Activated CD8-positive, alpha-beta memory T cell treated with anti-CD3 and anti-CD28 coated beads, Interleukin-2, amount 10 ng/mL, durations not matched to agents 7 days and 5 days (primary cell): ENCODE measurements at regions not wholly inside any gene's neighbourhood (a gene's known extent, or its start where the extent isn't known, plus 50 kb on each side); places are given as distances from the start of the nearest gene placed in this dataset.

Source experiments
- ATAC-seq: fragments of 150-1000 bp; cut with Tn5 transposase; one replicate; pipeline ENCODE4 v1.10.0; 2021; ENCODE audit warnings: moderate library complexity
- CTCF ChIA-PET: fragments of 350-600 bp; sonication (Branson Sonifier 250); formaldehyde crosslinking; loops from one replicate; lab custom pipeline; 2021; ENCODE audit warnings: antibody characterized with exemption; lab: Charles Lee
- DNase-seq: peaks from one replicate; pipeline ENCODE4 v3.0.0-alpha.2; 2020
- H3K27ac Mint-ChIP-seq: one replicate; pipeline ENCODE4 v1.8.0; 2021; ENCODE audit warnings: mild to moderate bottlenecking, mixed read lengths
- H3K27me3 Mint-ChIP-seq: one replicate; pipeline ENCODE4 v1.8.0; 2021; ENCODE audit warnings: mixed read lengths
- H3K36me3 Mint-ChIP-seq: one replicate; pipeline ENCODE4 v1.8.0; 2021; ENCODE audit warnings: mild to moderate bottlenecking, mixed read lengths
- H3K4me1 Mint-ChIP-seq: one replicate; pipeline ENCODE4 v1.8.0; 2021; ENCODE audit warnings: mixed read lengths
- H3K4me3 Mint-ChIP-seq: one replicate; pipeline ENCODE4 v1.8.0; 2021; ENCODE audit warnings: mild to moderate bottlenecking, moderate library complexity, mixed read lengths
- H3K9me3 Mint-ChIP-seq: one replicate; pipeline ENCODE4 v1.8.0; 2022; ENCODE audit warnings: low read depth, mixed read lengths

DNA sequence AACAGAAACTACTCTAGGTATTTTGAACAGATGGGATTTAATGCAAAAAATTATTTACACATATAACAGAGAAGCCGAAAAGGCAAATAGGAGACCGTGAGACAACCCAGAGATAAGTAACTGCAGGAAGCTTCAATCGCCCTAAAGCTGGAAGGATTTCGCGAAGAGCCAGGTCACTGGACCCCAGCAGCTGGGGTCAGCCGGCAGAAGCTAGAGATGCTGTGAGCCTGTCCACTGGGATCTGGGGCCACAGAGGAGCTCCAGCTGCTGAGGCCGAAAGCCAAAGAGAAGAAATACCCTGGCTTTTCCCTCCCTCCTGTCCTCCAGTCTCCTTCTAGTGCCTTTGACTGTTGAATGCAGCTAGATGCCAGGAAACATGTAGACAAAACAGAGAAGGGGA is 192.8 kb upstream of the BCOR start:
- CTCF ChIA-PET = interaction anchor here (0.6 kb wide), 1 partner anchor 1314 kb away, joined by 3 read pairs; no protein-coding TSS in a partner anchor

GRCh38 chrX:40285876-40286275 is 188.1 kb upstream of the BCOR start:
- H3K4me1 Mint-ChIP-seq = peaks cover 13% of the 10 kb centered on the region
- DNase-seq = no peak
- H3K4me3 Mint-ChIP-seq = no peak overlapping the region
- peaks cover 2% of the 10 kb centered on the region for H3K27me3 Mint-ChIP-seq
- H3K27ac Mint-ChIP-seq = no peak overlapping the region
- H3K9me3 Mint-ChIP-seq = peaks cover 8% of the 10 kb centered on the region
- ATAC-seq = no peak
- H3K36me3 Mint-ChIP-seq = peaks cover 8% of the 10 kb centered on the region
- CTCF ChIA-PET = interaction anchor here (0.6 kb wide), 1 partner anchor 88 kb away, joined by 3 read pairs; no protein-coding TSS in a partner anchor

More for the DNA sequence above, 192.8 kb upstream of the BCOR start:
- DNase-seq = no peak
- Mint-ChIP-seq H3K4me3 (no peak overlapping the region), H3K9me3 (peaks cover 3% of the 10 kb centered on the region), H3K4me1 (no peaks in the 10 kb centered on the region), H3K36me3 (peaks cover 3% of the 10 kb centered on the region), H3K27ac (no peak overlapping the region), H3K27me3 (no peaks in the 10 kb centered on the region)
- no peak for ATAC-seq

- ATAC-seq (no peak), DNase-seq (no peak)
- peaks cover 18% of the 10 kb centered on the region for H3K4me1 Mint-ChIP-seq
- H3K36me3 Mint-ChIP-seq = peaks cover 6% of the 10 kb centered on the region
- CTCF ChIA-PET = no interaction called here
- no peak overlapping the region for H3K27ac Mint-ChIP-seq
- no peak overlapping the region for H3K4me3 Mint-ChIP-seq
- peaks cover 8% of the 10 kb centered on the region for H3K9me3 Mint-ChIP-seq
- peaks cover 2% of the 10 kb centered on the region for H3K27me3 Mint-ChIP-seq
These were observed 187.1 kb upstream of the BCOR start for GRCh38 chrX:40284852-40285251.

DNA sequence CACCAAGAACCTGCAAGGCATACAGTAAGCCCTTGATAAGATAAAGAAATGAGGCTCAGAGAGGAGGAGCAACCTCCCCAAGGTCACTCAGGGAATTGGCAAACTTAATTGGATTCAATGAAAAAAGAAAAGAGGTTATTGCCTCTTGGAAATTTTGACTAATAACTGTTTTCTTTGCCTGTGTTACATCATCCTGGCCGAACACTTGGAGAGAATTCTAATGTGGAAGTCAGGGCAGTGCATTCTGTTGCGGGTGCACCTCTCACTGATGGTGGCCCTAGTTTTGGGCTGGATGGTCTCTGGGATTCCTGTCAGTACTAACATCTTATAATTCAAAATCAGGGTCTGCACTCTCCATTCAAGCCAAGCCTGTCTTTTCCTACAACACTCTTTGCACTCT is 186.2 kb upstream of the BCOR start:
- H3K4me3 Mint-ChIP-seq = no peak overlapping the region
- H3K27me3 Mint-ChIP-seq = peaks cover 2% of the 10 kb centered on the region
- ATAC-seq (no peak), DNase-seq (no peak)
- peaks cover 27% of the 10 kb centered on the region for H3K4me1 Mint-ChIP-seq
- peaks cover 8% of the 10 kb centered on the region for H3K9me3 Mint-ChIP-seq
- CTCF ChIA-PET = no interaction called here
- peaks cover 6% of the 10 kb centered on the region for H3K36me3 Mint-ChIP-seq
- H3K27ac Mint-ChIP-seq = no peak overlapping the region

DNA sequence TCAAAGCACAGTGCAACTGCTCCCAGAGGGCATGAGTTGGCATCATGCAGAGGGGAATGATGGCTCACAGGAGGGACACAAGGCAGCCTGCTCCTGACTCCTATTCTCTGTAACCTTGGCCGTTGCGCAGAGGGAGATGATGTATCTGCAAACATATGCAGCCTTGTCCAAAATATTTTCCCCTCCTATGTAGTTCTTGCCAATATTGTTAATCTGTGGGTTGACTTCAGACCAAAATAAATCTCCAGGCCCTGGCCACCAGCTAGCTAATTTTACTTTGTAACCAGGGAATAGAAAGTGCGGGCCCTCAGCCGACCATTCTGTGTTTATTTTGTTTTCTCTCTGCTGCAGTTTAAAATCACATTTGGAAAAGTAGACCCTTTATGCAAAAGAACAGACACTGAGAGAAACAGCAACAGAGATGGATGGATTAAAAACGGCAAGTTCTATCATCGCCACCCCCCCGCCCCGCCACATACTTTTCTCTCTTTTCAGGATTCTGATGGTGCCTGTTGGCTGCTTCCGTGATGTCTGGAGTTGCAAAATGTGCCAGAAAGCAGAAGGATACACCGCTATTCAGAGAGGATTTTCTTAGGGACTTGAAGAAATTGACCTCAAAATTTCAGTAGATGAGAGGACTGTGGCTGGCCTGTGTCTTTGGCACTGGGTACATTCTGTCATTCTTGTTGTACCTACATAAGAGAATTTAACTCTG is 185.3 kb upstream of the BCOR start:
- Mint-ChIP-seq H3K27me3 (peaks cover 2% of the 10 kb centered on the region), H3K9me3 (peaks cover 8% of the 10 kb centered on the region), H3K4me1 (peaks cover 35% of the 10 kb centered on the region), H3K36me3 (peaks cover 6% of the 10 kb centered on the region), H3K4me3 (no peak overlapping the region), H3K27ac (no peak overlapping the region)
- CTCF ChIA-PET = no interaction called here
- ATAC-seq (no peak), DNase-seq (no peak)

GRCh38 chrX:40282348-40282747 is 184.6 kb upstream of the BCOR start:
- CTCF ChIA-PET = no interaction called here
- DNase-seq = no peak
- H3K27me3 Mint-ChIP-seq = peaks cover 2% of the 10 kb centered on the region
- H3K36me3 Mint-ChIP-seq = peaks cover 6% of the 10 kb centered on the region
- no peak overlapping the region for H3K4me3 Mint-ChIP-seq
- H3K4me1 Mint-ChIP-seq = peaks cover 40% of the 10 kb centered on the region
- no peak for ATAC-seq
- no peak overlapping the region for H3K27ac Mint-ChIP-seq
- peaks cover 8% of the 10 kb centered on the region for H3K9me3 Mint-ChIP-seq

GRCh38 chrX:40281336-40282005 is 183.7 kb upstream of the BCOR start:
- DNase-seq (peak; percentile 75), ATAC-seq (peak; percentile 52)
- Mint-ChIP-seq H3K9me3 (peaks cover 8% of the 10 kb centered on the region), H3K36me3 (peaks cover 6% of the 10 kb centered on the region), H3K27ac (peak overlapping the region; percentile 70), H3K27me3 (peaks cover 2% of the 10 kb centered on the region), H3K4me3 (no peak overlapping the region), H3K4me1 (peaks cover 40% of the 10 kb centered on the region)
- CTCF ChIA-PET = interaction anchor here (1.5 kb wide), 1 partner anchor 15 kb away, joined by 4 read pairs; no protein-coding TSS in a partner anchor

DNA sequence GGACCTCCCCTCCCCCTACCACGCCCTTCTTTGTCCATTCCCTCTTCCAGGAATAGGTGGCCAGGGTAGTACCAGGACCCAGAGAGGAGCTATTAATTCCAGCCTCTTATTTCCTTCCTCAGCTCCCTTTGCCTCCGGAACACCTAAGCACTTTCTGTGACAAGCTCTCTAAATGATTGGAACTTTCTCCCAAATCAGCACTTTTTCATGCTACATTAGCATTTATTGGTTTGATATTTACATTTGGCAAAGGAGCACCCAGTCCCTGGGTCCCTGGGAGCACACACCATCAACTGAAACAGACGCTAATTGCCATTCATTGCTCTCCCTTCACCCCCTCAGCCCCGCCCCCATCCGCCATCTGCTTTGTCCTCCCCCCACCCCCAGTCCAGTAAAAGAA is 182.0 kb upstream of the BCOR start:
- H3K4me3 Mint-ChIP-seq = no peak overlapping the region
- CTCF ChIA-PET = interaction anchor here (1.5 kb wide), 1 partner anchor 13 kb away, joined by 4 read pairs; no protein-coding TSS in a partner anchor
- no peak for DNase-seq
- ATAC-seq = no peak
- H3K9me3 Mint-ChIP-seq = peaks cover 2% of the 10 kb centered on the region
- H3K4me1 Mint-ChIP-seq = peaks cover 40% of the 10 kb centered on the region
- H3K27me3 Mint-ChIP-seq = peaks cover 2% of the 10 kb centered on the region
- peaks cover under 1% of the 10 kb centered on the region for H3K36me3 Mint-ChIP-seq
- H3K27ac Mint-ChIP-seq = no peak overlapping the region

DNA sequence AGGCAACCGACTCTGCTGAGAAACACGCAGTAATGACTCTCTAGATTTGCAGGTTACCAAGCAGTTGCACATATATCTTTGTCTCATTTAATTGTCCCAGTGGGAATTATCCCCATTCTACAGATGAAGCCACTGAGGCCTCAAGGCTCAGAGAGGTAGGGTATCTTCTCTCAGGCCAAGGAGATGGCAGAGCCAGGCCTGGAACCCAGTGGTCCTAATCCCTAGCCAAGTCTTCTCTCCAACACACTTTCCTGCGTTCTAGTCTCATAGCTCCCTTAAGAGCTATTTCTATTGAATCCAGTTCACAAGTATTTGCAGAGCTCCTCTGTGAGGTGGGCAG is 181.3 kb upstream of the BCOR start:
- ATAC-seq (no peak), DNase-seq (no peak)
- CTCF ChIA-PET = interaction anchor here (1.0 kb wide), 1 partner anchor 16 kb away, joined by 3 read pairs; no protein-coding TSS in a partner anchor
- Mint-ChIP-seq H3K27me3 (peaks cover 2% of the 10 kb centered on the region), H3K36me3 (no peaks in the 10 kb centered on the region), H3K9me3 (peaks cover 2% of the 10 kb centered on the region), H3K4me1 (peaks cover 40% of the 10 kb centered on the region), H3K4me3 (no peak overlapping the region), H3K27ac (peak overlapping the region; percentile 75)

GRCh38 chrX:40278340-40279090 is 180.8 kb upstream of the BCOR start:
- CTCF ChIA-PET = interaction anchor here (1.0 kb wide), 1 partner anchor 15 kb away, joined by 3 read pairs; no protein-coding TSS in a partner anchor
- H3K9me3 Mint-ChIP-seq = peaks cover 2% of the 10 kb centered on the region
- peak; percentile 87 for DNase-seq
- H3K27ac Mint-ChIP-seq = peak overlapping the region; percentile 75
- ATAC-seq = peak; percentile 82
- peaks cover 2% of the 10 kb centered on the region for H3K27me3 Mint-ChIP-seq
- no peaks in the 10 kb centered on the region for H3K36me3 Mint-ChIP-seq
- no peak overlapping the region for H3K4me3 Mint-ChIP-seq
- H3K4me1 Mint-ChIP-seq = peaks cover 40% of the 10 kb centered on the region

DNA sequence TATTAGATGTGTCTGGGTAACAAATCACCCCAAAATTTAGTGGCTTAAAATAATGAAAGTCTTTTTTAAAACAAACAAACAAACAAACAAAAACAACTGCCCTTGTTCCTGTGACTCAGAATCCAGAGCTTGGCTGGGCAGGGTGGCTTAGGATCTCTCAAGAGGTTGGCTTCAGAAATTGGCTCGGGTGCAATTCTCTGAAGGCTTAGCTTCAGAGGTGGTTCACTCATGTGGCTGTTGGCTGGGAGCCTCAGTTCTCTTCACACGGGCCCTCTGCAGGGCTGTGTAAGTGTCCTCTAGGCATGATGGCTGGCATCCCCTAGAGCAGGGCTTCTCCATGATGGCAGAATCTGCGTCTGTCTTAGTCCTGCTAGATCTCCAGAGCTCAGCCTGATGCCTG is 179.9 kb upstream of the BCOR start:
- DNase-seq (no peak), ATAC-seq (no peak)
- Mint-ChIP-seq H3K27me3 (peaks cover 2% of the 10 kb centered on the region), H3K4me3 (no peak overlapping the region), H3K36me3 (no peaks in the 10 kb centered on the region), H3K4me1 (peaks cover 40% of the 10 kb centered on the region), H3K9me3 (peaks cover 2% of the 10 kb centered on the region), H3K27ac (no peak overlapping the region)
- CTCF ChIA-PET = interaction anchor here (0.6 kb wide), 1 partner anchor 9 kb away, joined by 3 read pairs; no protein-coding TSS in a partner anchor

DNA sequence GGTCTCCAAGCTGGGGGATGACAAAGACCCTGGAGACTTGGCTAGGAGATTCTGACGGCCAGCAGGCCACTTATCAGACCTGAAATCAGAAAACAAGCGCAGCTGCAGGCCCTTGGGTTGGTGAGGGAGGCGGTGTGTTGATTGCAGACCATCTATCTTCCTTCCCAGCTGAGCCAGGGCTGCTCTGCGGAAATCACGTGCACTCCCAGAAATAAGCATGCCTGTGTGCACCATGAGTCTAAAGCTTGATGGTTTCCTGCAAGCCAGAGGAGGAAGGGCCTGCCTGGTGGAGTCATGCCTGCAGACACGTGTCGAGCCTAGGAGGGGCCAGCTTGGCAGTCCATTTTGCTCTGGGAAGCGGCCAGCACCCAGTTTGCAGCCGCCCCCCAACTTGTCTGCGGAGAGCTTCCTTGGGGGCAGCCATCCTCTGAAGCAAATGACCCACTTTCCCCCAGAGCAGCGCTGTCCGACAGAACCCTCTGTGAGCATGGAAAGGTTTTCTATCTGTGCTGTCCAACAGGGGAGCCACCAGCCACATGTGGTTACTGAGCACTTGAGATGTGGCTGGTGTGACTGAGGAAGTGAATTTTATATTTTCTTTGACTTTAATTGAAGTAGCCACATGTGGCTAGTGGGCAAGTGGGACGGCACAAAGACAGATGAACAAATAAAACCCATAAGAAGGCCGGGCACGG is 175.7 kb upstream of the BCOR start:
- CTCF ChIA-PET = no interaction called here
- peaks cover 9% of the 10 kb centered on the region for H3K4me1 Mint-ChIP-seq
- DNase-seq (no peak), ATAC-seq (no peak)
- no peak overlapping the region for H3K27ac Mint-ChIP-seq
- H3K36me3 Mint-ChIP-seq = no peaks in the 10 kb centered on the region
- H3K27me3 Mint-ChIP-seq = no peaks in the 10 kb centered on the region
- H3K4me3 Mint-ChIP-seq = no peak overlapping the region
- H3K9me3 Mint-ChIP-seq = peaks cover 2% of the 10 kb centered on the region

GRCh38 chrX:40272776-40273175 is 175.0 kb upstream of the BCOR start:
- ATAC-seq = no peak
- Mint-ChIP-seq H3K27me3 (no peaks in the 10 kb centered on the region), H3K4me1 (peaks cover 1% of the 10 kb centered on the region), H3K27ac (no peak overlapping the region), H3K36me3 (no peaks in the 10 kb centered on the region), H3K9me3 (peaks cover 2% of the 10 kb centered on the region), H3K4me3 (no peak overlapping the region)
- CTCF ChIA-PET = no interaction called here
- no peak for DNase-seq
